ENCODE measurements at regions not wholly inside any gene's neighbourhood (a gene's known extent, or its start where the extent isn't known, plus 50 kb on each side); places are given as distances from the start of the nearest gene placed in this dataset.

GRCh38 chr2:71846669-71847291 is 300.9 kb downstream of the CYP26B1 start:
- TF ChIP-seq CTCF (IDR thresholded peaks at IDR 0.05) (no peak), POLR2A (IDR thresholded peaks at IDR 0.05) (no peak)

Measured in heart left ventricle (tissue), 13 donors.